H54 (cell line): ENCODE measurements at regions not wholly inside any gene's neighbourhood (a gene's known extent, or its start where the extent isn't known, plus 50 kb on each side); places are given as distances from the start of the nearest gene placed in this dataset.

Source experiments
- DNase-seq: peaks from one replicate; pipeline ENCODE4 v3.0.0; 2011; ENCODE audit warnings: low spot score, mixed read lengths; ENCODE audit not compliant: insufficient read length
- FAIRE-seq: peaks from 3 replicates; lab custom pipeline; 2011; peaks lifted over from hg19 to GRCh38; lab: Jason Lieb, UNC
- POLR2A ChIP-seq: IDR thresholded peaks from 2 replicates; pipeline ENCODE4 v1.6.1; 2011; ENCODE audit warnings: low read depth, mild to moderate bottlenecking, low read length

- no peak for TF ChIP-seq POLR2A
- DNase-seq (no peak), FAIRE-seq (no peak)
Measured at GRCh38 chr2:239846789-239847676, 178.1 kb downstream of the NDUFA10 start.

- TF ChIP-seq POLR2A: no peak
- no peak for DNase-seq
- no peak for FAIRE-seq
Measured at GRCh38 chr2:239845968-239846367, 179.2 kb downstream of the NDUFA10 start.

GRCh38 chr2:239839306-239839705, 185.8 kb downstream of the NDUFA10 start:
- TF ChIP-seq POLR2A: no peak
- DNase-seq (no peak), FAIRE-seq (no peak)

GRCh38 chr2:239836021-239836765, 188.9 kb downstream of the NDUFA10 start:
- no peak for TF ChIP-seq POLR2A
- DNase-seq (no peak), FAIRE-seq (no peak)

- no peak for TF ChIP-seq POLR2A
- FAIRE-seq (no peak), DNase-seq (no peak)
Measured at GRCh38 chr2:239835056-239835455, 190.1 kb downstream of the NDUFA10 start.

- FAIRE-seq: no peak
- TF ChIP-seq POLR2A: no peak
- no peak for DNase-seq
Measured at GRCh38 chr2:239834143-239834542, 191.0 kb downstream of the NDUFA10 start.

- TF ChIP-seq POLR2A: no peak
- DNase-seq: no peak
- FAIRE-seq: no peak
Measured at GRCh38 chr2:239833269-239834109, 191.7 kb downstream of the NDUFA10 start.

- DNase-seq: no peak
- FAIRE-seq: no peak
- no peak for TF ChIP-seq POLR2A
Measured at GRCh38 chr2:239832490-239833268, 192.5 kb downstream of the NDUFA10 start.

GRCh38 chr2:239831861-239832489, 193.2 kb downstream of the NDUFA10 start:
- FAIRE-seq (no peak), DNase-seq (no peak)
- TF ChIP-seq POLR2A: no peak

GRCh38 chr2:239831001-239831731, 194.0 kb downstream of the NDUFA10 start:
- FAIRE-seq (no peak), DNase-seq (no peak)
- TF ChIP-seq POLR2A: no peak

- no peak for DNase-seq
Measured at GRCh38 chr2:239830121-239831000, 194.8 kb downstream of the NDUFA10 start.

More at GRCh38 chr2:239830121-239831000, 194.8 kb downstream of the NDUFA10 start:
- no peak for FAIRE-seq
- no peak for TF ChIP-seq POLR2A
